Neural cell (in vitro differentiated cells): ENCODE measurements at regions not wholly inside any gene's neighbourhood (a gene's known extent, or its start where the extent isn't known, plus 50 kb on each side); places are given as distances from the start of the nearest gene placed in this dataset.

Experiments
- H2AFZ ChIP-seq: fragments of 200-600, 300-800 bp; sonication (generic), shearing (Covaris generic); 2 replicates; pipeline ENCODE4 v1.6.0; 2014; ENCODE audit warnings: low read depth, mild to moderate bottlenecking, antibody characterized with exemption, low read length, moderate library complexity
- H3F3A ChIP-seq: fragments of 200-600 bp; shearing (Covaris generic); 2 replicates; pipeline ENCODE4 v1.6.1; 2016; ENCODE audit warnings: mild to moderate bottlenecking, moderate library complexity, mixed read lengths, antibody characterized with exemption, low read length; ENCODE audit not compliant: insufficient read depth, poor library complexity, severe bottlenecking
- H3K27ac ChIP-seq: fragments of 200-600, 300-800 bp; sonication (generic), shearing (Covaris generic); 2 replicates; pipeline ENCODE4 v1.5.1; 2014; ENCODE audit warnings: mild to moderate bottlenecking, low read length, moderate library complexity
- H3K27me3 ChIP-seq: fragments of 300-800, 200-600 bp; sonication (generic), shearing (Covaris generic); 2 replicates; pipeline ENCODE4 v1.6.0; 2014; ENCODE audit warnings: mild to moderate bottlenecking, low read depth, low read length, moderate library complexity; ENCODE audit not compliant: insufficient read depth
- H3K36me3 ChIP-seq: fragments of 300-800, 200-600 bp; sonication (generic), shearing (Covaris generic); 2 replicates; pipeline ENCODE4 v1.5.1; 2014; ENCODE audit warnings: mild to moderate bottlenecking, antibody characterized with exemption, low read length, moderate library complexity; ENCODE audit not compliant: insufficient read depth
- H3K4me2 ChIP-seq: fragments of 300-800, 200-600 bp; sonication (generic), shearing (Covaris generic); 2 replicates; pipeline ENCODE4 v1.6.0; 2014; ENCODE audit warnings: mild to moderate bottlenecking, low read length
- H3K4me3 ChIP-seq: fragments of 300-800, 200-600 bp; sonication (generic), shearing (Covaris generic); 2 replicates; pipeline ENCODE4 v1.5.1; 2014; ENCODE audit warnings: mild to moderate bottlenecking, low read length, moderate library complexity
- H3K79me2 ChIP-seq: fragments of 200-600 bp; shearing (Covaris generic); replicated peaks from 2 replicates; pipeline ENCODE4 v1.6.0; 2014; ENCODE audit warnings: mild to moderate bottlenecking, low read length, moderate library complexity; ENCODE audit not compliant: insufficient read depth
- H3K9ac ChIP-seq: fragments of 300-800, 200-600 bp; sonication (generic), shearing (Covaris generic); 2 replicates; pipeline ENCODE4 v1.6.1; 2016; ENCODE audit warnings: mild to moderate bottlenecking, low read length, mixed read lengths
- H3K9me2 ChIP-seq: fragments of 200-600 bp; shearing (Covaris generic); 2 replicates; pipeline ENCODE4 v1.6.1; 2016; ENCODE audit warnings: mild to moderate bottlenecking, low read length, mixed read lengths; ENCODE audit not compliant: insufficient read depth
- H3K9me3 ChIP-seq: fragments of 200-600, 300-800 bp; sonication (generic), shearing (Covaris generic); 2 replicates; pipeline ENCODE4 v1.6.1; 2016; ENCODE audit warnings: mild to moderate bottlenecking, mixed run types, low read length, moderate library complexity, mixed read lengths
- H4K20me1 ChIP-seq: fragments of 200-600 bp; shearing (Covaris generic); 2 replicates; pipeline ENCODE4 v1.6.1; 2016; ENCODE audit warnings: mild to moderate bottlenecking, mixed run types; ENCODE audit not compliant: insufficient read depth
- EP300 ChIP-seq: fragments of 450-650 bp; conservative IDR thresholded peaks from 2 replicates; pipeline ENCODE4 v1.6.1; 2014; ENCODE audit warnings: antibody characterized with exemption, mild to moderate bottlenecking, moderate library complexity; ENCODE audit not compliant: poor library complexity, severe bottlenecking
- EZH2 ChIP-seq: fragments of 200-600, 300-800 bp; shearing (Covaris generic), sonication (generic); IDR thresholded peaks from 2 replicates; pipeline ENCODE4 v1.6.1; 2014; ENCODE audit warnings: antibody characterized with exemption, low read length, borderline replicate concordance, mild to moderate bottlenecking; ENCODE audit not compliant: insufficient read depth, poor library complexity, severe bottlenecking
- MXI1 ChIP-seq: fragments of 450-650 bp; conservative IDR thresholded peaks from 2 replicates; pipeline ENCODE4 v1.6.1; 2014; ENCODE audit warnings: antibody characterized with exemption, mild to moderate bottlenecking; ENCODE audit not compliant: poor library complexity, severe bottlenecking
- POLR2AphosphoS5 ChIP-seq: IDR thresholded peaks from 2 replicates; pipeline ENCODE4 v1.6.1; 2012
- RAD21 ChIP-seq: fragments of 450-650 bp; conservative IDR thresholded peaks from 2 replicates; pipeline ENCODE4 v1.6.1; 2014; ENCODE audit warnings: antibody characterized with exemption, mild to moderate bottlenecking, moderate library complexity
- SMC3 ChIP-seq: fragments of 450-650 bp; conservative IDR thresholded peaks from 2 replicates; pipeline ENCODE4 v1.6.1; 2014; ENCODE audit warnings: antibody characterized with exemption, mild to moderate bottlenecking, moderate library complexity; ENCODE audit not compliant: poor library complexity
- TAF1 ChIP-seq: IDR thresholded peaks from 2 replicates; pipeline ENCODE4 v1.6.1; 2012; ENCODE audit warnings: low read depth
- TF ChIP-seq, protein P1 (sequence below): fragments of 450-650 bp; IDR thresholded peaks from 2 replicates; pipeline ENCODE4 v1.5.1; 2014; ENCODE audit warnings: antibody characterized with exemption, mild to moderate bottlenecking, moderate library complexity; ENCODE audit not compliant: poor library complexity, severe bottlenecking
- TF ChIP-seq, protein P2 (sequence below): IDR thresholded peaks from 2 replicates; pipeline ENCODE4 v1.6.1; 2012; ENCODE audit warnings: borderline replicate concordance

DNA sequence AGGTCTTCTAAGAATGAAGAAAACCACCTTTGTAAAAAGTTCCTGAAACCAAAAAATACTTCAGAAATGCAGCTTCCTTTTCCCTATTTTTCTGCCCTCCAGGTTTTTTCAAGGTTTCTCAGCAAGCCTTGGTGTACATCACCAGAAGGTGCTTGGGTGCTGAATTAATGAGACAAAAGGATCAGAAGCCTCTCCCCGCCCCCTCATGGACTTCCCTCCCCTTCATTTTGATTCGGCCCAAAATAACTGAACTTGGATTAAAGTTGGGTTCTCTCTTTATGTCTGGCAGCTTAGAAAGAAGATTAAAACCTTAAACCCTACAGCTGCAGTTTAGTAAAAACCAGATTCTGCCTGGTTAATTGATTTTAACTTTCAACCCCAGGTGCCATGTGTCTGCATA lies 121.7 kb upstream of the ERCC4 start:
- Histone ChIP-seq H3K9me2 (no peaks in the 10 kb centered on the region), H3K4me2 (no peak overlapping the region), H2AFZ (no peak overlapping the region), H3K4me3 (no peak overlapping the region), H3K9ac (no peak overlapping the region), H3K27me3 (no peaks in the 10 kb centered on the region), H3K27ac (no peak overlapping the region), H3K79me2 (no peaks in the 10 kb centered on the region), H3K9me3 (no peaks in the 10 kb centered on the region), H4K20me1 (no peaks in the 10 kb centered on the region), H3F3A (no peaks in the 10 kb centered on the region), H3K36me3 (no peaks in the 10 kb centered on the region)
- TF ChIP-seq TAF1: no peak
- no peak for TF ChIP-seq EZH2
- no peak for TF ChIP-seq POLR2AphosphoS5
- no peak for TF ChIP-seq RAD21
- TF ChIP-seq, protein P1, sequence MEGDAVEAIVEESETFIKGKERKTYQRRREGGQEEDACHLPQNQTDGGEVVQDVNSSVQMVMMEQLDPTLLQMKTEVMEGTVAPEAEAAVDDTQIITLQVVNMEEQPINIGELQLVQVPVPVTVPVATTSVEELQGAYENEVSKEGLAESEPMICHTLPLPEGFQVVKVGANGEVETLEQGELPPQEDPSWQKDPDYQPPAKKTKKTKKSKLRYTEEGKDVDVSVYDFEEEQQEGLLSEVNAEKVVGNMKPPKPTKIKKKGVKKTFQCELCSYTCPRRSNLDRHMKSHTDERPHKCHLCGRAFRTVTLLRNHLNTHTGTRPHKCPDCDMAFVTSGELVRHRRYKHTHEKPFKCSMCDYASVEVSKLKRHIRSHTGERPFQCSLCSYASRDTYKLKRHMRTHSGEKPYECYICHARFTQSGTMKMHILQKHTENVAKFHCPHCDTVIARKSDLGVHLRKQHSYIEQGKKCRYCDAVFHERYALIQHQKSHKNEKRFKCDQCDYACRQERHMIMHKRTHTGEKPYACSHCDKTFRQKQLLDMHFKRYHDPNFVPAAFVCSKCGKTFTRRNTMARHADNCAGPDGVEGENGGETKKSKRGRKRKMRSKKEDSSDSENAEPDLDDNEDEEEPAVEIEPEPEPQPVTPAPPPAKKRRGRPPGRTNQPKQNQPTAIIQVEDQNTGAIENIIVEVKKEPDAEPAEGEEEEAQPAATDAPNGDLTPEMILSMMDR: no peak
- TF ChIP-seq, protein P2, sequence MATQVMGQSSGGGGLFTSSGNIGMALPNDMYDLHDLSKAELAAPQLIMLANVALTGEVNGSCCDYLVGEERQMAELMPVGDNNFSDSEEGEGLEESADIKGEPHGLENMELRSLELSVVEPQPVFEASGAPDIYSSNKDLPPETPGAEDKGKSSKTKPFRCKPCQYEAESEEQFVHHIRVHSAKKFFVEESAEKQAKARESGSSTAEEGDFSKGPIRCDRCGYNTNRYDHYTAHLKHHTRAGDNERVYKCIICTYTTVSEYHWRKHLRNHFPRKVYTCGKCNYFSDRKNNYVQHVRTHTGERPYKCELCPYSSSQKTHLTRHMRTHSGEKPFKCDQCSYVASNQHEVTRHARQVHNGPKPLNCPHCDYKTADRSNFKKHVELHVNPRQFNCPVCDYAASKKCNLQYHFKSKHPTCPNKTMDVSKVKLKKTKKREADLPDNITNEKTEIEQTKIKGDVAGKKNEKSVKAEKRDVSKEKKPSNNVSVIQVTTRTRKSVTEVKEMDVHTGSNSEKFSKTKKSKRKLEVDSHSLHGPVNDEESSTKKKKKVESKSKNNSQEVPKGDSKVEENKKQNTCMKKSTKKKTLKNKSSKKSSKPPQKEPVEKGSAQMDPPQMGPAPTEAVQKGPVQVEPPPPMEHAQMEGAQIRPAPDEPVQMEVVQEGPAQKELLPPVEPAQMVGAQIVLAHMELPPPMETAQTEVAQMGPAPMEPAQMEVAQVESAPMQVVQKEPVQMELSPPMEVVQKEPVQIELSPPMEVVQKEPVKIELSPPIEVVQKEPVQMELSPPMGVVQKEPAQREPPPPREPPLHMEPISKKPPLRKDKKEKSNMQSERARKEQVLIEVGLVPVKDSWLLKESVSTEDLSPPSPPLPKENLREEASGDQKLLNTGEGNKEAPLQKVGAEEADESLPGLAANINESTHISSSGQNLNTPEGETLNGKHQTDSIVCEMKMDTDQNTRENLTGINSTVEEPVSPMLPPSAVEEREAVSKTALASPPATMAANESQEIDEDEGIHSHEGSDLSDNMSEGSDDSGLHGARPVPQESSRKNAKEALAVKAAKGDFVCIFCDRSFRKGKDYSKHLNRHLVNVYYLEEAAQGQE: no peak
- no peak for TF ChIP-seq SMC3
- no peak for TF ChIP-seq MXI1
- no peak for TF ChIP-seq EP300

DNA sequence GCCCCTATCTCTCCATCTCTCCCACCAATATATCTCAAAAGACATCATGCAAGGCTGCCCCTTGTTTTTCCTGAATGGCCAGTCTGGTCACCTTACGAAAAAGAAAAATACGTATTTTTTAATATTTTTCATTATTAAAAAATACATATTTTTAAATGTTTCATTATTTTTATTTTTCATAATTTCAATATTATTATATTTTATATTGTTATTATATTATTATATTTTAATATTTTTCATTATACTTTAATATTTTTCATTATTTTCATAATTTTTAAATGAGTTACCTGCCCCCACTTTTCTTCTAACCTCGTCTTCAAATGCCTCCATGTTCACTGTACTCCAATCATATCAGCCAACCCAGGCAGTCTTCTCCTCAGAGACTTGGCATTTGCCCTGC lies 116.0 kb upstream of the ERCC4 start:
- no peak overlapping the region for H3K4me2 ChIP-seq
- TF ChIP-seq RAD21 (no peak), TAF1 (no peak), SMC3 (no peak), EP300 (no peak), MXI1 (no peak), POLR2AphosphoS5 (no peak), EZH2 (no peak)
- TF ChIP-seq, protein P1: no peak
- TF ChIP-seq, protein P2: no peak
- H4K20me1 ChIP-seq: no peaks in the 10 kb centered on the region
- H3K9me3 ChIP-seq: no peaks in the 10 kb centered on the region
- H3K36me3 ChIP-seq: no peaks in the 10 kb centered on the region
- H3K27ac ChIP-seq: no peak overlapping the region
- no peak overlapping the region for H3K9ac ChIP-seq
- H3K79me2 ChIP-seq: no peaks in the 10 kb centered on the region
- no peak overlapping the region for H3K4me3 ChIP-seq
- no peaks in the 10 kb centered on the region for H3K9me2 ChIP-seq
- H3K27me3 ChIP-seq: no peaks in the 10 kb centered on the region
- no peak overlapping the region for H2AFZ ChIP-seq
- H3F3A ChIP-seq: no peaks in the 10 kb centered on the region
